Gastroesophageal sphincter (tissue), 3 donors: ENCODE measurements at regions not wholly inside any gene's neighbourhood (a gene's known extent, or its start where the extent isn't known, plus 50 kb on each side); places are given as distances from the start of the nearest gene placed in this dataset.

ENCODE experiments used
- POLR2A ChIP-seq, 2 donors: fragments of 450-650 bp; IDR thresholded peaks; one replicate each; pipeline ENCODE4 v1.6.1; 2017; ENCODE audit warnings: antibody characterized with exemption in 2 of 2, mild to moderate bottlenecking in 2 of 2, moderate library complexity in 1 of 2
- TF ChIP-seq, protein P1 (sequence below), 4 experiments: fragments of 200-600 bp in 2 of 4; fragments of 450-650 bp in 2 of 4; sonication (generic) in 1 of 4; IDR thresholded peaks; one replicate each; pipeline ENCODE4 v1.5.1; 2017 to 2019; ENCODE audit warnings: antibody characterized with exemption in 4 of 4, mild to moderate bottlenecking in 2 of 4, moderate library complexity in 2 of 4

DNA sequence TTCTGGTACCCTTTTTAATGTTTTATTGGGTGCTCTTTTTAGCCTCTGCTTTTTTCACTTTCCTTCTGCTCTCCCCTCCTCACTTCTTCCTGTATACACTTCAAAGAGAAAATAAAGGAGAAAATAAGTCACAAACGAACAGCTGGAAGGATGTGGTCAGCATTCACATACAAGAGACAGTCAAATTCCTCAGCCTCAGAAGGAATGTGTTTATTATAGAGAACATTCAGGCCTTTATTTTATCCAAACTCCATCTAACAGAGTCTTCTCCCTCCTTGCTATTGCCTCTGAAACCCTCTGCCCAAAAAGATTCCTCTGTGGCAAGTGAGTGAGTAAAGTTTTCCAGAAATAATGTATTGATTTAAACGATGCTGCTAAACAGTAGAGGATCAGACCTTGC lies 490.4 kb downstream of the FRK start:
- TF ChIP-seq, protein P1, sequence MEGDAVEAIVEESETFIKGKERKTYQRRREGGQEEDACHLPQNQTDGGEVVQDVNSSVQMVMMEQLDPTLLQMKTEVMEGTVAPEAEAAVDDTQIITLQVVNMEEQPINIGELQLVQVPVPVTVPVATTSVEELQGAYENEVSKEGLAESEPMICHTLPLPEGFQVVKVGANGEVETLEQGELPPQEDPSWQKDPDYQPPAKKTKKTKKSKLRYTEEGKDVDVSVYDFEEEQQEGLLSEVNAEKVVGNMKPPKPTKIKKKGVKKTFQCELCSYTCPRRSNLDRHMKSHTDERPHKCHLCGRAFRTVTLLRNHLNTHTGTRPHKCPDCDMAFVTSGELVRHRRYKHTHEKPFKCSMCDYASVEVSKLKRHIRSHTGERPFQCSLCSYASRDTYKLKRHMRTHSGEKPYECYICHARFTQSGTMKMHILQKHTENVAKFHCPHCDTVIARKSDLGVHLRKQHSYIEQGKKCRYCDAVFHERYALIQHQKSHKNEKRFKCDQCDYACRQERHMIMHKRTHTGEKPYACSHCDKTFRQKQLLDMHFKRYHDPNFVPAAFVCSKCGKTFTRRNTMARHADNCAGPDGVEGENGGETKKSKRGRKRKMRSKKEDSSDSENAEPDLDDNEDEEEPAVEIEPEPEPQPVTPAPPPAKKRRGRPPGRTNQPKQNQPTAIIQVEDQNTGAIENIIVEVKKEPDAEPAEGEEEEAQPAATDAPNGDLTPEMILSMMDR (IDR thresholded peaks at IDR 0.05), result no peak
- TF ChIP-seq POLR2A (IDR thresholded peaks at IDR 0.05), result no peak
